ENCODE measurements at regions not wholly inside any gene's neighbourhood (a gene's known extent, or its start where the extent isn't known, plus 50 kb on each side); places are given as distances from the start of the nearest gene placed in this dataset.

DNA sequence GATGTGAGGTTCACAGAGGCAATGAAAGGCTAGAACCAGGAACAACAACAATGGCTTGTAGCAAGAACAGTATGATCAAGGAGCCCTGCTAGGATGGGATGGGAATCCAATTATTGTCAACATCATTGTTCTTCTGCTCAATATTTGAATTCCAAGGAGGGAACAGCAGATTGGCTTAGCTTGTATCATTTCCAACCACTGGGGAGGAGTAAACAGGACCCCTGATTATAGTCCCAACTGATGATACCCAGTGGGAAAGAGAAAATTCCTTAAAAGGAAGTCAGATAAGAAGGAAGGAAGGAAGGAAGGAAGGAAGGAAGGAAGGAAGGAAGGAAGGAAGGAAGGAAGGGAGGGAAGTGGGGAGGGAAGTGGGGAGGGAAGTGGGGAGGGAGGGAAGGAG, 69.5 kb upstream of the ZC3H12C start:
- ATAC-seq (ENCODE audit: low read depth in 2 of 2) (no peak), DNase-seq (no peak)
- no peak overlapping the region for H3K4me3 Mint-ChIP-seq
- peaks cover 0 to 4% (median 0%) of the 10 kb centered on the region in 7 donors for H3K9me3 Mint-ChIP-seq
- Histone ChIP-seq H3K4me3 (ENCODE audit: low read depth, low read length) (no peak overlapping the region), H3K36me3 (ENCODE audit: control insufficient read depth, insufficient read depth, low read length) (no peaks in the 10 kb centered on the region), H3K27me3 (ENCODE audit: control insufficient read depth, insufficient read depth, low read length) (no peaks in the 10 kb centered on the region), H3K4me1 (ENCODE audit: control insufficient read depth, insufficient read depth, low read length, poor library complexity, severe bottlenecking) (no peaks in the 10 kb centered on the region), H3K9me3 (ENCODE audit: control insufficient read depth in 2 of 2, low read length in 2 of 2) (no peaks in the 10 kb centered on the region), H3K27ac (ENCODE audit: insufficient read depth, low read length, poor library complexity, severe bottlenecking) (no peak overlapping the region)
- H3K27me3 Mint-ChIP-seq, result peaks cover 7% of the 10 kb centered on the region
- H3K36me3 Mint-ChIP-seq, result no peaks in the 10 kb centered on the region
- peaks cover 0 to 4% (median 0%) of the 10 kb centered on the region in 4 donors for H3K4me1 Mint-ChIP-seq
- H3K27ac Mint-ChIP-seq, result no peak overlapping the region

DNA sequence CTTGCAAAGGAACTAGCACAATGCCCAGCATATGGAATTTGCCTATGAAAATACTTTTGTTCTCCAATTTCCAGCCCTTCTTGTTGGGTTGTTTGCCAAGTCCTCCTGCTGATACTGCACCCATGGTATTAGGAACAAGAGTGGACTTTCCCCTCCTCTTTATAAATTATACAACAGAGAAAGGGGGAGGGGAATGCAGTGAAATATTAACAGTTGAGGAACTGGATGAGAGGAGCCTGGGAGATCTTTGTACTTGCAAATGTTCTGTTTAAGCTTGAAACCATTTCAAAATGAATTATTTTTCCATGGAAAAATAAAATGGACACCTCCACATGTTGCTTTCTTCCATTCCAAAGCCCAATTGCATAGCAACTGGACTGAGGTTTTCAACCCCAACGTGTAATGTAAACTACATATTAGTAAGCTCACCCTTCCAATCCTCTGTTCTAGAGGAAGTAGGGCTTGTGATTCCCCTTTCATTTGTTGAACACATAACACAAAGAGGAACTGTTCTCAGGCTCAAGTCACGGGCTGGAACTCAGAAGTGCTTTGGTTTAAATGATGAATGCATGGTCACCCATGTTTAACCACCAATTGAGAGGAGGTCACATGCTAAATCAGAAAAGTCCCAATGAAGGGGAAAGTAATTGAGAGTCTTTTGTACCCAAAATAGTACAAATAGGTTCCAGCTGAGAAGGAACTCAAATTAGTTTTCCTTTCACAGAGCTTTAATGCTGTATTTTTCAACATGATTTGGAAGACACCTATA, 66.2 kb upstream of the ZC3H12C start:
- H3K27ac ChIP-seq (ENCODE audit: insufficient read depth, low read length, poor library complexity, severe bottlenecking), result no peak overlapping the region
- Mint-ChIP-seq H3K27me3 (peaks cover 6% of the 10 kb centered on the region), H3K36me3 (no peaks in the 10 kb centered on the region), H3K4me1 (peaks cover 0 to 2% (median 0%) of the 10 kb centered on the region in 4 donors), H3K9me3 (peaks cover 0 to 4% (median 0%) of the 10 kb centered on the region in 7 donors), H3K4me3 (no peak overlapping the region), H3K27ac (no peak overlapping the region)
- H3K9me3 ChIP-seq (ENCODE audit: control insufficient read depth in 2 of 2, low read length in 2 of 2), result no peaks in the 10 kb centered on the region
- H3K4me1 ChIP-seq (ENCODE audit: control insufficient read depth, insufficient read depth, low read length, poor library complexity, severe bottlenecking), result no peaks in the 10 kb centered on the region
- no peaks in the 10 kb centered on the region for H3K27me3 ChIP-seq (ENCODE audit: control insufficient read depth, insufficient read depth, low read length)
- ATAC-seq (ENCODE audit: low read depth in 2 of 2), result peak; percentile 28 to 47
- DNase-seq, result no peak
- no peak overlapping the region for H3K4me3 ChIP-seq (ENCODE audit: low read depth, low read length)
- no peaks in the 10 kb centered on the region for H3K36me3 ChIP-seq (ENCODE audit: control insufficient read depth, insufficient read depth, low read length)

DNA sequence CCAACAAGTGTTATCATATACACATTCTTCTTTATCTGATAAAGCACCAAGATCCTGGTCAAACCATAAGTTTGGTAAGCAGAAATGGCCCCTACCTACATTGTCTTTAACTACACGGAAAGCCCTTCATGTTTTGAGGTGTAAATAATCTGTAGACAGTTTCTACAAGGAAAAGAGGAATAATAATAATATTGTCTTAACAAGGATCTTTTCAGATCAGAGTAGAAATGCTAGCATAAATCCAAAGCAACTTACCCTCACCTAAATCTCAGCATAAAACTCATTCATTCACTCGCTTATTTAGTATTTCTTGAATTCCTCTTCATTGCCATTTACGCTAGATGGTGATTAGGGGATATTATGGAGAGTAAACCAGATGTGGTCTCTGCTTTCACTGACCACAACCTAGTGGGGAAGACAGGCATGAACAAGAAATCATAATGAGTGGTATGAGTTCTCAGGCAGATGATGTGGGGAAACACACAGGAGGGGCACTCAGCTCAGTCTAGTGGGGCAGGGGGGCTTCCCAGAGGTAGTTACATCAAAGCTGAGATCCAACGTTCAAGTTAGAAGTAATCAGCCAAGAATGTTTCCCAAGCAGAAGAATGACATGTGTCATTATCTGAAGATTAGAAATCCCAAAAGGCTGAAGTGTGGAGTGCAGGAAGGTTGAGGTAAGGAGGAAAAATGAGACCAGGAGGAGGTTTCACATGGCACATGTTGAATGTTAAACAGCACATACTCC, 65.4 kb upstream of the ZC3H12C start:
- Histone ChIP-seq H3K27ac (ENCODE audit: insufficient read depth, low read length, poor library complexity, severe bottlenecking) (no peak overlapping the region), H3K9me3 (ENCODE audit: control insufficient read depth in 2 of 2, low read length in 2 of 2) (no peaks in the 10 kb centered on the region), H3K4me1 (ENCODE audit: control insufficient read depth, insufficient read depth, low read length, poor library complexity, severe bottlenecking) (no peaks in the 10 kb centered on the region), H3K36me3 (ENCODE audit: control insufficient read depth, insufficient read depth, low read length) (no peaks in the 10 kb centered on the region), H3K27me3 (ENCODE audit: control insufficient read depth, insufficient read depth, low read length) (no peaks in the 10 kb centered on the region), H3K4me3 (ENCODE audit: low read depth, low read length) (no peak overlapping the region)
- Mint-ChIP-seq H3K4me1 (peaks cover 0 to 2% (median 0%) of the 10 kb centered on the region in 4 donors), H3K4me3 (no peak overlapping the region), H3K36me3 (no peaks in the 10 kb centered on the region), H3K9me3 (peaks cover 0 to 4% (median 0%) of the 10 kb centered on the region in 7 donors), H3K27ac (no peak overlapping the region), H3K27me3 (peaks cover 6% of the 10 kb centered on the region)
- ATAC-seq (ENCODE audit: low read depth in 2 of 2) (no peak), DNase-seq (no peak)

DNA sequence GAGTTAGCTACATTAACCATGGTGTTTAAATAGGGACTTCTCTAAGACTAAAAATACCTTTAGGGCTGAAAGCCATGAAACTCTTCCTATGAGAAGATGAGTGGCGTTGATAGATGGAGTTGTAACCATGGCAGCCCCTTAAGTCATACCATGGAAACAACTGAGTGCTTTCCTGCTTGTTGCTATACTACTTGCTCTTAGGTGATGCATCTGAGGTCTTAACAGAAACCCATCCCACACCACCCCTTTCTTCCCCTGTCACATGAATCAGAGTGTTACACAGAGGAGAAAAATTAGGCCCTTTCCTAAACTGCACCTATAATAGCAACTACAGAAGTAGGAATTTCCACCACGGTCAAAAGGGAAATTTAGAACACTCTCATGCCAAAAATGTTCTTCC, 64.3 kb upstream of the ZC3H12C start:
- Mint-ChIP-seq H3K36me3 (no peaks in the 10 kb centered on the region), H3K4me3 (no peak overlapping the region), H3K27ac (no peak overlapping the region), H3K4me1 (no peaks in the 10 kb centered on the region), H3K27me3 (peaks cover 6% of the 10 kb centered on the region), H3K9me3 (peaks cover 0 to 2% (median 0%) of the 10 kb centered on the region in 7 donors)
- H3K9me3 ChIP-seq (ENCODE audit: control insufficient read depth in 2 of 2, low read length in 2 of 2), result no peaks in the 10 kb centered on the region
- no peak for DNase-seq
- H3K4me1 ChIP-seq (ENCODE audit: control insufficient read depth, insufficient read depth, low read length, poor library complexity, severe bottlenecking), result no peaks in the 10 kb centered on the region
- no peaks in the 10 kb centered on the region for H3K27me3 ChIP-seq (ENCODE audit: control insufficient read depth, insufficient read depth, low read length)
- H3K4me3 ChIP-seq (ENCODE audit: low read depth, low read length), result no peak overlapping the region
- no peaks in the 10 kb centered on the region for H3K36me3 ChIP-seq (ENCODE audit: control insufficient read depth, insufficient read depth, low read length)
- H3K27ac ChIP-seq (ENCODE audit: insufficient read depth, low read length, poor library complexity, severe bottlenecking), result no peak overlapping the region
- ATAC-seq (ENCODE audit: low read depth in 2 of 2), result no peak

DNA sequence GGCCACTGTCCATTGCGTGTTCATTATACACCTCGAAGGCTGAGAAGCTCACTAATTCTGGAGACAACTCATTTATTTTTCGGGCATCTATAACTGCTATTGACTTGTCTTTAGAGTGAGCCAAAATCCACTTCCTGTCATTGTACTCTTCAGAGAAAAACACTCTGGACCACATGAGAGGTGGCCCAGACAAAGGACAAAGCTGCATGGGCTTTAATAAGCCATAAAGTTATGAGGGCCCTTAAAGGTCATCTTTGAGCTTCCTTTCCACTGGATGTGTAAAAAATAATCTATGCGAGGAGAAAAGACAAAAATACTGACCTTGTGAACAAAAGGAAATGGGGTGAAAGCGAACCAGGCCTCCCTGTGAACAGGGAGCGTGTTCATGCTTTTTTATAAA, 63.5 kb upstream of the ZC3H12C start:
- Histone ChIP-seq H3K4me3 (ENCODE audit: low read depth, low read length) (no peak overlapping the region), H3K9me3 (ENCODE audit: control insufficient read depth in 2 of 2, low read length in 2 of 2) (no peaks in the 10 kb centered on the region), H3K27ac (ENCODE audit: insufficient read depth, low read length, poor library complexity, severe bottlenecking) (no peak overlapping the region), H3K27me3 (ENCODE audit: control insufficient read depth, insufficient read depth, low read length) (no peaks in the 10 kb centered on the region), H3K4me1 (ENCODE audit: control insufficient read depth, insufficient read depth, low read length, poor library complexity, severe bottlenecking) (no peaks in the 10 kb centered on the region), H3K36me3 (ENCODE audit: control insufficient read depth, insufficient read depth, low read length) (no peaks in the 10 kb centered on the region)
- Mint-ChIP-seq H3K4me1 (no peaks in the 10 kb centered on the region), H3K4me3 (no peak overlapping the region), H3K27ac (peak overlapping the region in 1 of 3 donors; percentile 70), H3K27me3 (peaks cover 6% of the 10 kb centered on the region), H3K36me3 (no peaks in the 10 kb centered on the region), H3K9me3 (peaks cover 0 to 2% (median 0%) of the 10 kb centered on the region in 7 donors)
- ATAC-seq (ENCODE audit: low read depth in 2 of 2) (no peak), DNase-seq (no peak)

DNA sequence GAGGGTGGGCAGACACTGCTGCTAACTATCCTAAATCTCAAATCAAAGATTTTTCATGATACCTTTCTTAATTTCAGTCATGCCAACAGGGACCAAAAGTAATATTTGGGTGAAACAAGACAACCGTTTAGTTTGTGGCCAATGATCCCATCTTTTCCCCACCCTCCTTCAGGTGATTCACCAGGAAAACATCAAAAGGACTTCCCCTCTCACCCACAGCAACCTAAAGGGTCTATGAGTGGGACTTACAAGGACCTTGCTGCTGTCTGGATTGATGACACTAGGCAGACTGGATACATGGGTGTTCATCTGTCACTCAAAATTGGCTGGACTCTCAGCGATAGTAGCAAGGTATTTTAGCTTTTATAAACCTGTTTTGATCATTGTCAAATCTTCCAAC, 62.0 kb upstream of the ZC3H12C start:
- H3K4me3 Mint-ChIP-seq, result no peak overlapping the region
- no peaks in the 10 kb centered on the region for H3K4me1 Mint-ChIP-seq
- no peaks in the 10 kb centered on the region for H3K9me3 ChIP-seq (ENCODE audit: control insufficient read depth in 2 of 2, low read length in 2 of 2)
- H3K4me3 ChIP-seq (ENCODE audit: low read depth, low read length), result no peak overlapping the region
- peaks cover 6% of the 10 kb centered on the region for H3K27me3 Mint-ChIP-seq
- peaks cover 0 to 2% (median 0%) of the 10 kb centered on the region in 7 donors for H3K9me3 Mint-ChIP-seq
- ATAC-seq (ENCODE audit: low read depth in 2 of 2) (no peak), DNase-seq (no peak)
- no peaks in the 10 kb centered on the region for H3K4me1 ChIP-seq (ENCODE audit: control insufficient read depth, insufficient read depth, low read length, poor library complexity, severe bottlenecking)
- H3K27ac Mint-ChIP-seq, result no peak overlapping the region
- no peaks in the 10 kb centered on the region for H3K36me3 Mint-ChIP-seq
- H3K27ac ChIP-seq (ENCODE audit: insufficient read depth, low read length, poor library complexity, severe bottlenecking), result no peak overlapping the region
- no peaks in the 10 kb centered on the region for H3K27me3 ChIP-seq (ENCODE audit: control insufficient read depth, insufficient read depth, low read length)
- no peaks in the 10 kb centered on the region for H3K36me3 ChIP-seq (ENCODE audit: control insufficient read depth, insufficient read depth, low read length)

DNA sequence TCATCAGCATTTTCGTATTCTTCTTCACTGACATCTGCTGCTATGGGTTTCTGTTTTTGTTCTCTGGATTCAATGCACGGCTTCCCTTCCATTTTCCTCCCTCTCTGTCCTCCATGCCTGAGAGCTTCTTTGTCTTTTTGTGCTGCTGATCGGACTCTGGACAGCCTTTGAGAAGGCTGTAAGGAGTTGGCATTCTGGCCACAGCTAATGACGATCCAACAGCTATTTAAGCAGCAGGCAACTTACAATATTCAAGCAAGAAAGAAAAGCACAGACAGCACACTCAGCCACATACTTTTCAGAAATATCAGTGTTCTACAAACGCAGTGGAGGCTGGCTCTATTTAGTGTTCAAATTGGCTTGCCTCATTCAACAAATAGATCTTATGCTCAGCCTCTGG, 60.9 kb upstream of the ZC3H12C start:
- ATAC-seq (ENCODE audit: low read depth in 2 of 2) (no peak), DNase-seq (no peak)
- Histone ChIP-seq H3K4me3 (ENCODE audit: low read depth, low read length) (no peak overlapping the region), H3K36me3 (ENCODE audit: control insufficient read depth, insufficient read depth, low read length) (no peaks in the 10 kb centered on the region), H3K27me3 (ENCODE audit: control insufficient read depth, insufficient read depth, low read length) (no peaks in the 10 kb centered on the region), H3K27ac (ENCODE audit: insufficient read depth, low read length, poor library complexity, severe bottlenecking) (no peak overlapping the region), H3K9me3 (ENCODE audit: control insufficient read depth in 2 of 2, low read length in 2 of 2) (no peaks in the 10 kb centered on the region), H3K4me1 (ENCODE audit: control insufficient read depth, insufficient read depth, low read length, poor library complexity, severe bottlenecking) (no peaks in the 10 kb centered on the region)
- Mint-ChIP-seq H3K9me3 (peaks cover 0 to 2% (median 0%) of the 10 kb centered on the region in 7 donors), H3K36me3 (no peaks in the 10 kb centered on the region), H3K4me1 (no peaks in the 10 kb centered on the region), H3K27me3 (peaks cover 6% of the 10 kb centered on the region), H3K4me3 (no peak overlapping the region), H3K27ac (no peak overlapping the region)

Data from CD4-positive, CD25-positive, alpha-beta regulatory T cell (primary cell).